Hypothalamus (tissue), 51 donors: ENCODE measurements at regions not wholly inside any gene's neighbourhood (a gene's known extent, or its start where the extent isn't known, plus 50 kb on each side); places are given as distances from the start of the nearest gene placed in this dataset.
"Not testable (repeated sequence)": the region's sequence is repeated elsewhere in the genome, so short reads cannot be mapped to it uniquely, and the experiment has no call there.

Experiments
- DNase-seq, 51 donors: peaks; one replicate each; lab custom pipeline; 2025; lab: John Stamatoyannopoulos, UW

DNA sequence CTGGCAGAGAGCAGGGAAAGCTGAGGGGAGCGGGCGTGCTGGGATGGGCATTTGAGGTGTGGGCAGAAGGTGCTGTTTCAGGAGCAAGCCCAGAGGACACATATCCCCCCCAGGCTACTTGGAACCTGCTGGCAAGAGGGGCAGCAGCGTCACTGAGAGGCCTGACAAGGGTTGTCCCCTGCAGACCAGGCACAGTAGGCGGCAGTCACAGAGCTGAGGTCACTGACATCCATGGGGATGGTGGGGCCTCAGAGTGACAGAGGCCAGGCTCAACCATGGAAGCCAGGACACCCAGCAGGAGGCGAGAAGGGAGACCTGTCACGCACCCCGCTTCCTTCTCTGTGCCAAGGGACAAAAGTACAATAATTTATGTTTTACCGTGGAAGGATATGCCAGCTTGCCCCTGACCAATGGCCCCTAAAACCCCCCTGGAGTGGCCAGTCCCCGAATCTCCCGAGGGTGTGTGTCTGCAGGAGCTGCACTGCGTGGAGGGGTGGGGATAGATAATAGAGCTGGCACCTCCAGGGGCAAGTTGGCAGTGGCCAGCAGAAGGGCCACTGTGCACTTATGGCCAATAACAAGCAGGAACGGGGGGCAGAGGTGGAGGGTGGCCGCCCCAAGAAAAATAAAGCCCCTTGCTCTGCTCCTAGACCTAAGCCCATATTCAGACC lies 86.3 kb upstream of the SLC66A3 start:
- no peak for DNase-seq

DNA sequence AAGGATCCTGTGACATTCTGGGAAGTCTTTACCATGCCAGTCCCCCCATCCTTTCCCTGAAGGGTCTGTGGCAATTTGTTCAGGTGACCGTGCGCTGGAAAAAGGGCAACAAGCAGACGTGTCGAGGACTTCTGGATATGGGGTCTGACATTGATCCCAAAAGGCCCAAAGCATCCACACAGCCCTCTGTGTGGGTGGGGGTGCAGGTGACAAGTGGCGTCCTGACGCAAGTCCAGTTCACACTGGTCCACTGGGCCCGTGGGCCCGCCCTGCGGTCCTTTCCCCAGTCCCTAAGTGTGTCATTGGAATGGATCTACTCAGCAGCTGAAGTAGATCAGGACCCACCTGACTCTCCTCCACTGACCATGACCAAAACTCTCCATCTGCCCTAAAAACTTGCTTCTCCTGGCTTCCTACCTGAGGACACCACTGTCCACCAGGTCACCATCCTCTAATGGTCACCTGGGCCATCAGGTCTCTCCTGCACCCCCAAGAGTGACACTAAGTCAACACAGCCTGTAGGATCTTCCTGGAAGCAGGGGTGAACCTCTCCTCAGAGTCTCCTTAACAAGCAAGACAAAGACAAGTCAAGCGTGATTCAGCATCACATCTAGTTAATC lies 85.6 kb upstream of the SLC66A3 start:
- no peak for DNase-seq

DNA sequence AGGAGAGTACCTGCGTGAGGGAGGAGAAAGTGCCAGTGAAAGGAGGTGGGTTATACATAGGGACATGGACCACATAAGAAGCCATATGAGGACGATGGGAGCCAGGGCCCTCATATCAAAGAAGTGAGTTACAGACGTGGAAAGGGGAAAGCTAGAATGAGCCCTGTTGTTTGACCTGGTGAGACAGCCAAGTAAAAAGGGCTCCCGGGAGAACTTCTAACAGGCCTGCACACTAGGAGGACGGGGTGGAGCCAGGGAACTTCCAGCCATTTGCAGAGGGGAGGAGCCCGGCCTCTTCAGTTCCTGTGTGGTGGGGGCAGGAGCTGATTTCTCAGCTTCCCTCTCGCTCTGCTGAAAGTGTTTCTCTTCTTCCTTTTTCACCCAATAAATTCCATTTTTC lies 84.1 kb upstream of the SLC66A3 start:
- DNase-seq: no peak

DNA sequence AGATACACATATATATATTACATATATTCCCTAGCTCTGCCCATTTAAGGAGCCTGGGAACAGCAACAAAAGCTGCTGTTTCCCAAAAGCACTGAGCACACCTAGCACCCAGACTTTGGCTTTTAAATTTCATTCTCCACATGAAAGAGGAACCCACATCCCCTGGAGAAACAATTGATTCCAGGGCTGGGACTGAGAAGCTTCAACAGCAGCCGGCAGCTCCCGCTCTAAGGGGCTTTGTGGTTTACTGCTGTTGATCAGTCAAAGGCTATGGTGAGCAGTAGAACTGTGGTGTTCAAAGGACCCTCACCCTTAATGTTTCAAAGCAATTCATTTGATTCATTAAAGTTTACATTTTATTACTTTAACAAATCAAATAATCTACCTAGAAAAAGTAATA lies 83.3 kb upstream of the SLC66A3 start:
- DNase-seq: no peak

DNA sequence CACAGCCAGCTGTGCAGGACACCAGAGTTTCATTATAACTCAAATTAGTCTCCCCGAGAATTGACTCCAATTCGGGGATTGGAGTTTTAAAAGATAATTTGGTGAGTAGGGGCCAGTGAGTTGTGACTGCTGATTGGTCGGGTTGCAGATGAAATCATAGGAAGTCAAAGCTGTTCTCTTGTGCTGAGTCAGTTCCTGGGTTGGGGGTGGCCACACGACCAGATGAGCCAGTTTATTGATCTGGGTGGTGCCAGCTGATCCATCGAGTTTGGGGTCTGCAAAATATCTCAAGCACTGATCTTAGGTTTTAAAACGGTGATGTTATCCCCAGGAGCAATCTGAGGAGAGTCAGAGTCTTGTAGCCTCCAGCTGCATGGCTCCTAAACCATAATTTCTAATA lies 82.7 kb upstream of the SLC66A3 start:
- no peak for DNase-seq

DNA sequence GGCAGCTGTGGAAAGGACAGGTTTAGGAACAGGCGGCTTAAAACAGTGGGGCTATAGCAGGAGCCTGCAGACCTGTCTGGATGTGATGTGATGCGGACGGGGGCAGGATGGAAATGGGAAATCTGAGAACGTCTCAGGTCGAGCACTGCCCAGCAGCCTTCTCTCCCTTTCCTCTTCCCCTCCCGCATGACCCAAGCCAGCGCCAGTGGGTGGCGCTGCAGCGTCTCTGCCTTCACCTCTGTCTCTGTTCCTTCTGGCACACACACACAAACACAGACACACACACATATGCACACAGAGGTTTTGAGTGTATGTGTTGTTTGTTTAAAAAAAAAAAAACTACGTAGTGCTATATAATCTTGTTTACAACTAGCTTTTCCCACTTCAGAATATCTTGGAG lies 82.0 kb upstream of the SLC66A3 start:
- DNase-seq: peak in 4 of 51 donors; percentile 1 to 49 (median 14)

DNA sequence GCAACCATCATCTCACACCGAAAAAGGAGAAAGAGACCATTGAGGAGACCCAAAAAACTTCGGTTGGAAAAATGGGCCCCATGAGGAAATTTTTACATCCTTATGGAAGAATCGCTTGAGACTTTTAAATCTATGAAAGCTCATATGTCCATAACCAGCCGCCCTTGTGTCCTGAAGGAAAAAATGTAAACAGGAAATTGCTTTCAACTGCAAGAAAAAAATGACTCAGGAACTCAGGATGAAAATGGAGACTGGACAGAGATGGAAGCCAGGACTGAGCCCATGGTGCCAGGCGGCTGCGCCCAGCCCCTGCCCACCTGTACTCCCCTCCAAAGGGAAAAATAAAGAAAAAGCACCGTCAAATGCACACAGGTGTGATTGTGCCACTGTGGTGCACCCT lies 81.5 kb upstream of the SLC66A3 start:
- DNase-seq: no peak

DNA sequence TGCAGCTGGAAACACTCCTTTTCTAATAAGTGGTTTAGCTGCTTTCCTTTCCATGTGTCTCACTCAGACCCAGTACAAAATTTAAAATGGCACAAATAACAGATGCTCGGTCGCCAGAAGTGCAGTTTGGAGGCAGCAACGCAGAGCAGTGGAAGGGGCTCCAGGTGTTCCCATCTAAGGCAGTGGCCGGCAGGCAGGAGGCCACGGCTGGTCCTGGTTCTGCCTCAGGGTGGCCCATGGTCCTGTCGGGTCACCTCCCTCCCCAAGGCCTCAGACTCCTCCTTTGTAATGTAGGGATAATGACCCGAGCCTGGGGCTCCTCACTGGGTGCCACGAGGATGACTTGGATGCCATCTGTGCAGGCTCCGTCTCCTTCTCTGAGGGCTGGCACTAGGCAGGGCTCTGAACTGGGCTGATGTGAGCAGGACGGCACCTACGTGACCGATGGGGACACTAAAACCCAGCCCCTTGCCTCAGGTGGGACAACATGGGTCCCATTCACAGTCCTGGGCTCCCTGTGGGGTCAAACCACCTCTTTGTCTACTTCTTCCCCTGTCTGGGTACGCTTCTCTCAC lies 80.9 kb upstream of the SLC66A3 start:
- DNase-seq: no peak

DNA sequence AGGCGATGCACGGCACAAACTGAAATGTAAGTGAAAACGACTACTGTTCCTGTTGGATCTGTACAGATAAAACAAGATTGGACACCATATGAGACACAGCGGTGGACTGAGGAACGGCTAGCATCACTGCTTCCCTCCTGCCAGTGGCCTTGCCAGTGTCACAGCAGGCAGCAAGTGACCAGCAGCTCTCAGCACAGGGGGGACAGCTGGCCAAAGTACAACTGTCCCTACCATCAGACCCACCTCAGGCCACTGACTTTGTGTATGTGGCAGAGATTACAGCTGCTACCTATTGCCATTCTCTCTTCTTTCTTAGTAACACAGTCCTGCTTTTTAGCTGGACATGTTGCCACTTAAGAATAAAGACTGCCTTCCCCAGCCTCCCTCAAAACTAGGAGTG lies 80.0 kb upstream of the SLC66A3 start:
- DNase-seq: no peak

DNA sequence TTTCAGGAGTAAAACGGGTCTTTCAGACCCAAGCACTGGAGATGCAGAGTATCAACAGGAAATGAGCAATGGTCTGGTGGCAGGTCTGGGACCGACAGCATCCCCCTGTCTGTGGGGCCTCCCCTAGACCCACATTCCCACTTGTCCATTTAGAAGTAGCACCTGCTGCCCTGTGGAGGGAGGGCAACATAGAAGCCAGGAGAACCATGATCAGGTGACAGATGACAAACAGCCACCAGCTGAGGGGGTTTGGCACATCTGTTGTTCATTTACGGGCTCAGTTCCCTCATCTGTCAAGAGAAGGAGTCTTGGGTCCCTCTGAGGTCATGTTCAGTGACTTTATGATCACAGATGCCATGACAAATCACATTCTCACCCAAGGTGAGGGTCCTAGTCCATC lies 77.9 kb upstream of the SLC66A3 start:
- no peak for DNase-seq

DNA sequence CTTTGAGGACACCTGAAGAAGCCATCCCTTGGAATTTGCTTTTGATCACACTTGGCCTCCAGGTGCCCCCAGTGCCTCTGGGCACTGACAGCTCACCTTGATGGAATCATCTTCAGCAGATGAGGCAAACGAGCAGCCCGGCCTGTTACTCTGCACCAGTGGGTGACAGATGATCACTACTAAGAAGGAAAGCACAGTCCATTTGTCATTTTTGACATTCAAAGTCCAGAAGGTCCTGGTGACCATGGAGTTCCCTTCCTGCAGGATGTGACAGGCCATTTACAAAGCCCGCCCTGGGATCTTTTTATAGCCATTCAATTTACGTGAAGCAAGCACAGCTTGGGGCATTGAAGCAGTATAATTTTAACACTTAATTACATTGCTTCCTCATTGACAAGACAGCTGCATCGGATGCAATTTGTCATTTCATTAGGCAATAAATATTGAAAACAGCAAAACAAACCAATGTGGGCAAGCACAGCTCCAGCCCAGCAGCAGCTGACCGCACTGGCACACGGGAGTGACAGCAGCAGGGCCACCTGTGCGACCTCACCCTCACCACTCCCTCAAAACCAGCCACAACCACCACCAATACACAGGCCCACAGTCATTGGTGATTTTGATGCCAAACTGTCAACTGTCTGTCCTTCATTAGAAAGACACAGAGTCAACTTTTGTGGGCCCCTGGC lies 76.0 kb upstream of the SLC66A3 start:
- no peak for DNase-seq

DNA sequence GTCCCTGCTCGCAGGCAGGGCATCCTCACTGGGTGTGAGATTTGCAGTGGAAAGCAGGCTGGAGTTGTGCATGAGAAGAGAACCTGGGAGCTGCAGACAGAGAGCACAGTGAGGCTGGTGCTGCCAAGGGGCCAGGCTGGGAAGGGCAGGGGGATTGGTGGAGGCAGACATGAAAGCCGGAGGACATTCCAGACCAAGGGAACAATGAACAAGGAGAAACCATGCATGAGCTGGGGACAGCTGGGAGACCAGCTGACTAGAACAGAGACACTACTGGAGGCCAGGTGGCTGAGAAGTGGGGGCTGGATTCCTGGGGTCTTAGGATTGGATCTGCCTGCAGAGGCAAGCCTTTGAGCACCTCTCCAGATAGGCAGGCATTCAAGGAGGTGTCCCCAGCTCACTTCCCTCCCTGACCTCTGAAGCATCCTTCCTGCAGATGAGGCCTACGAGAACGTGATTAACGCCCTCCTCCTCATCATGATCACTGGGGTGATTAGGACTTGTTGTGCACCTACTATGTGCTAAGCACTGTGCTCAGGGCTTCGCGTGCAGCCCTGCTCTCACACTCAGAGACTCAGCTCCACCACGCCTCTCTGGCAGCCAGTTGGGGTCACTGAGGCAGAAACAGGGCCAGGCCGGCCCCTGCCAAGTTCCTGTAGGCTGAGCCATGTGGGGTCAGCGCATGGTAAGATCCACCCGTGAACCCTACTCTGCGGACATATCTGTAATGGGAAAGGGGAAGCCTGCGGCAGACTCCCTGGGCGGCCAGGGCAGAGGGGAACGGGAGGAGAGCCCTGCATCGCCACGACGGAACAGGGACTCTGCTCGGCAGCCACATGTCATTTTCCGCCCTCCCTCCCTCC lies 74.8 kb upstream of the SLC66A3 start:
- DNase-seq: peak in 14 of 51 donors; percentile 9 to 41 (median 23)

DNA sequence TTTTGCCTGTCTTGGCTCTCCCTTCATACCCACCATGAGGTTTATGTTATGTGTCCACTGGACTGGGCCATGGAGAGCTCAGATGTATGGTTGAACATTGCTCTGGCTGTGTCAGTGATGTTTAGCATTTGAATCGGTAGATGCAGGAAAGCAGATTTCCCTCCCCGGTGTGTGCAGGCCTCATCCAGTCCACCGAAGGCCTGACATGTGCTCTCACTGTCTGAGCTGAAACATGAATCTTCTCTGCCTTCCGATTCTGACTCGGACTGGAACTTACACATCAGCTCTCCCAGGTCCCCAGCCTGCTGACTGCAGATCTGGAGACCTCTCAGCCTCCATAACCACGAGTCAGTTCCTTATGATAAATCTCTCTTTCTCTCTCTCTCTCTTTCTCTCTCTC lies 72.4 kb upstream of the SLC66A3 start:
- no peak for DNase-seq

DNA sequence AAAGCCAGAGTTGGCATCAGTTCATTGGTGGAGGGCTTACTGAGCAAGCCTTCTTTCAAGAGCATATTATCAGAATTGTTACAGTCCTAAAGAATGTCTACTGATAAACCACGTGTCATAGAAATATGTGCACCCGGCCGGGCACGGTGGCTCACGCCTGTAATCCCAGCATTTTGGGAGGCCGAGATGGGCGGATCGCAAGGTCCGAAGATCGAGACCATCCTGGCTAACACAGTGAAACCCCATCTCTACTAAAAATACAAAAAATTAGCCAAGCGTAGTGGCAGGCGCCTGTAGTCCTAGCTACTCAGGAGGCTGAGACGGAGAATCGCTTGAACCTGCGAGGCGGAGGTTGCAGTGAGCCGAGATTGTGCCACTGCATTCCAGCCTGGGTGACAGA lies 66.4 kb upstream of the SLC66A3 start:
- not testable (repeated sequence) for DNase-seq

DNA sequence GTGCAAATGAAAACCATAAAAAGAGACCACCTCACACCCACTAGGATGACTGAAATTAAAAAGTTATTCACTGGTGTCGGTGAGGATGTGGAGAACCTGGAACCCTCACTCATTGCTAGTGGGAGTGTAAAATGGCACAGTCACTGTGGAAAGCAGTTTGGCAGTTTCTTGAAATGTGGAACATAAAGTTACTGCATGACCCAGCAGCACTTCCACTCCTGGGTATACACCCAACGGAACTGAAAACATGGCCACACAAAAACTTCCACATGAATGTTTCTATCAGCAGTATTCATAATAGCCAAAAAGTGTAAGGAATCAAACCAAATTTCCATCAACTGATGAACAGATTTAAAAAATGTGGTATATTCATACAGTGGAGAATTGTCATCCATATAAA lies 65.1 kb upstream of the SLC66A3 start:
- DNase-seq: no peak

DNA sequence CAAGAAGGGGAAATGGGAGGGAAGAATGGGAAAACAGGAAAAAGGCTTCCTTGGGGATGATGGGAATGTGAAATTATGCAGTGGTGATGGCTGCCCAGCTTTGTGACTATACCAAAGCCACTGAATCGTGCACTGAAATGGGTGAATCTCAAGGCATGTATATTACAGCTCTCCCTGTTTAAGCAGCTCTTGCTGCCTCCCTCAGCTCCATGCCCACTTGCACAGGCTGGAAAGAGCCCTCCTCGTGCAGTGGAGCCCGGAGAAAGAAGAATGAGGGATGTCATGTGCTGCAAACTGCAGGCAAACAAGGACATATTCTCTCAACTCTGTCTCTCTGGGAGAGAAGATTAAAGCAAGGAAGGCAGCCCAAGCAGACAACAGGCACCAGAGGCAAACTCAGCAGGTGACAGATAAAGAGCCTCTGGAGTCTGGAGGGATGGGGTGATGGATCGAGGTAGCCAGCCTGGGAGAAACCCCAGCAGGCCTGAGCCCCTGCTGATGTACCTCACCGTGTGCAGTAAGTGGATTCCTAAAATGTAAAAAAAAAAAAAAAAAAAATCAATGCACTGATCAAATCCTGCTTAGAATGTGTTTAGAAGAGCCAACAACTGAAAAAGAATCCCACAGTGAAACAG lies 62.4 kb upstream of the SLC66A3 start:
- no peak for DNase-seq

DNA sequence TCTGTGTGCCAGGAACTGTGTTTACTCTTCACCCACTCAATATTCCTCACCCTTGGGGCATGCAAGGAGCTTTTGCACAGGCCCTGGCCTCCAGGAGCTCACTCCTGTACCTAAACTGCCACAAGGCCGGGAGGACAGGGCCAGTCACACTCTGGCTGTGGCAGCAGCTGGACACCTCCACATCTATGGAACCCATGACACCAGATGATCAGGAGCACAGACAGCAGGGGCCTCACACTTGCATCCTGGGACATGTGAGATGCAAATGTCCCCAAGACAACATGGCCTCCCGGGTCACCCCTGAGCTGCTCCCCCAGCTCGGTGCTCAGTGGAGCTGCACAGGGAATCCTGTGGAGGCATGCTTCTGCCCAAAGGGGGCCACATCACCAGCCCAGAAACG lies 61.8 kb upstream of the SLC66A3 start:
- DNase-seq: no peak

DNA sequence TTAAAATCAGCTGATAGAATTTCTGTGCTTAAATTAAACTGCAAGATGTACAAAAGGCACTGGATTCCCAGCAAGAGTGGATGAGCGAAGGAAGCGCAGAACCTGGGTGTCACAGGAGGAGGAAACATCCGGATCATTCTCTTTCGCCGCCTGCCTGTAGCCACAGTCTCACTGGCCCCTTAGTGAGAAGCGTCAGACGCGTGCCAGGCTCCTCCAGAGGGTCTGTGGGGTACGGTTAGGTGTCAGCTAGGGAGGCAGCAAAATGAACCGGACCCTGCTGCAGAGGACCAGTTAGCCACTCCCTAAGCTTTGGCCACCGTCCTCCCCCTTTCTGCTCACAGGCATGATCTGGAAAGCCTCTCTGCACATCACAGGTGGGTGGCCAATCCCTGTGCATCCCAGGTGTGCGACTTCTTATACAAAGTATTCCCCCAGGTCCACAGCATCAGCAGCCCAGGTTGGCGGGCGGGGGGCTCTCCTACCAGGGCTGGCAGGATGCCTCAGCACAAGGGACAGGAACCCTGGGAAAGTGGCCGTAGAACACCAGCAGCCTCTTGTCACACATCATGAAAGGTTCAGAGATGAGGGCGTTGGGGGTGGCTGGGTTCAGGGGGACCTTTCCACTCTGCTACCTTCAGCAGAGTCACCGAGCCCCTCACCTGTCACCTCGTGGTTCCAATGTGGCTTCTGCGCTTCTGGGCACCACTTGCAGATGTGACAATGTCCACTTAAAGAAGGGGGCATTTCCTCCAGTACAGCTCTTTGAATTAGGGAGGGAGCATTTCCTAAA lies 61.1 kb upstream of the SLC66A3 start:
- DNase-seq: no peak

DNA sequence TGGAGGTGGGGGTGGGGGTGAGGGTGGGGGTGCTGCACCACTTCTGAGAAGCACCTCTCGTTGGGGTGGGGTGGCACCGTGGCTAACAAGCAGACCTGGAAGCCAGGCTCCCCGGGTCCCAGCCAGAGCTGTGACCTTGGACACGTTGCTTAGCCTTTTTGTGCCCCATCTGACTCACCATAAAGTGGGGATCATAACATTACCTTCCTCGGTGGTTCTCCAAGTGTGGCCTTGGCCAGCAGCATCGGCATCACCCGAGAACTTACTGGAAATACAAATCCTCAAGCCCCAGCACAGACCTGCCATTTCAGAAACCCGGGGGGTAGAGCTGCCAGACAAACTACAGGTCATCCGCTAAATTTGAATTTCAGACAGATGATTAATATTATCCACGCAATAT lies 58.7 kb upstream of the SLC66A3 start:
- no peak for DNase-seq
